Mesendoderm (in vitro differentiated cells): ENCODE measurements at regions not wholly inside any gene's neighbourhood (a gene's known extent, or its start where the extent isn't known, plus 50 kb on each side); places are given as distances from the start of the nearest gene placed in this dataset.
"Not testable (repeated sequence)": the region's sequence is repeated elsewhere in the genome, so short reads cannot be mapped to it uniquely, and the experiment has no call there.

Source experiments
- DNase-seq: peaks from one replicate; pipeline ENCODE4 v3.0.0; 2013
- H2AK5ac ChIP-seq: 2 replicates; pipeline ENCODE4 v1.6.1; 2013; ENCODE audit warnings: low read length, inconsistent platforms
- H2BK120ac ChIP-seq: 2 replicates; pipeline ENCODE4 v1.6.1; 2013; ENCODE audit warnings: low read depth, mild to moderate bottlenecking, low read length, moderate library complexity, mixed read lengths
- H2BK15ac ChIP-seq: replicated peaks from 2 replicates; pipeline ENCODE4 v1.6.1; 2013; ENCODE audit warnings: low read depth, mild to moderate bottlenecking, moderate library complexity
- H2BK5ac ChIP-seq: 2 replicates; pipeline ENCODE4 v1.6.1; 2013; ENCODE audit warnings: low read length, inconsistent platforms
- H3K18ac ChIP-seq: 2 replicates; pipeline ENCODE4 v1.6.1; 2013; ENCODE audit warnings: mild to moderate bottlenecking, low read length, mixed read lengths
- H3K23ac ChIP-seq: one replicate; pipeline ENCODE4 v1.6.1; 2013; ENCODE audit warnings: low read length
- H3K27ac ChIP-seq: 2 replicates; pipeline ENCODE4 v1.5.1; 2013; ENCODE audit warnings: low read depth, mild to moderate bottlenecking, inconsistent platforms, low read length, moderate library complexity
- H3K27me3 ChIP-seq: 2 replicates; pipeline ENCODE4 v1.6.1; 2013; ENCODE audit warnings: low read length, control low read depth, mild to moderate bottlenecking, inconsistent platforms; ENCODE audit not compliant: insufficient read depth, poor library complexity
- H3K36me3 ChIP-seq: 2 replicates; pipeline ENCODE4 v1.6.1; 2013; ENCODE audit warnings: low read length, inconsistent platforms; ENCODE audit not compliant: control insufficient read depth, insufficient read depth
- H3K4ac ChIP-seq: one replicate; pipeline ENCODE4 v1.6.1; 2013; ENCODE audit warnings: low read depth, mild to moderate bottlenecking, low read length, moderate library complexity
- H3K4me1 ChIP-seq: 2 replicates; pipeline ENCODE4 v1.6.1; 2013; ENCODE audit warnings: low read depth, low read length, inconsistent platforms; ENCODE audit not compliant: control insufficient read depth
- H3K4me2 ChIP-seq: 2 replicates; pipeline ENCODE4 v1.6.1; 2013; ENCODE audit warnings: low read length
- H3K4me3 ChIP-seq: 2 replicates; pipeline ENCODE4 v1.5.1; 2013; ENCODE audit warnings: mild to moderate bottlenecking, low read length
- H3K56ac ChIP-seq: one replicate; pipeline ENCODE4 v1.6.1; 2013; ENCODE audit warnings: low read length
- H3K79me1 ChIP-seq: 2 replicates; pipeline ENCODE4 v1.6.1; 2013; ENCODE audit warnings: low read length, inconsistent platforms
- H3K79me2 ChIP-seq: 2 replicates; pipeline ENCODE4 v1.6.1; 2013; ENCODE audit warnings: mild to moderate bottlenecking, low read length; ENCODE audit not compliant: control insufficient read depth, insufficient read depth
- H3K9ac ChIP-seq: 2 replicates; pipeline ENCODE4 v1.6.1; 2013; ENCODE audit warnings: low read length, inconsistent platforms
- H4K5ac ChIP-seq: one replicate; pipeline ENCODE4 v1.6.1; 2013; ENCODE audit warnings: low read length
- H4K8ac ChIP-seq: one replicate; pipeline ENCODE4 v1.6.1; 2013; ENCODE audit warnings: low read depth, mild to moderate bottlenecking, control low read depth, low read length, moderate library complexity
- WGBS: extraction: QIAGEN DNeasy Blood & Tissue Kit; methylation state at CpG from one replicate; pipeline ENCODE4 v1.1.7; 2013; ENCODE audit warnings: low lambda C conversion rate, missing lambda C conversion rate; ENCODE audit not compliant: insufficient coverage; ENCODE audit errors: extremely low coverage; 5-methylcytosine and 5-hydroxymethylcytosine counted together

GRCh38 chr12:89064151-89064550 is 288.1 kb downstream of the DUSP6 start:
- Histone ChIP-seq H3K27ac (no peak overlapping the region), H3K9ac (no peak overlapping the region)
- no CpG with 5 or more reads among the region's 6 CpGs for WGBS

GRCh38 chr12:89062996-89063395 is 289.3 kb downstream of the DUSP6 start:
- no CpG with 5 or more reads among the region's 2 CpGs for WGBS
- Histone ChIP-seq H3K36me3 (no peaks in the 10 kb centered on the region), H3K18ac (no peak overlapping the region), H3K27me3 (no peaks in the 10 kb centered on the region), H3K23ac (no peak overlapping the region), H3K4me2 (no peak overlapping the region), H3K79me2 (no peaks in the 10 kb centered on the region), H4K5ac (no peak overlapping the region), H3K79me1 (no peaks in the 10 kb centered on the region), H3K4me1 (peaks cover 4% of the 10 kb centered on the region), H2AK5ac (no peak overlapping the region), H3K27ac (no peak overlapping the region), H3K56ac (no peak overlapping the region), H4K8ac (no peak overlapping the region), H3K4me3 (no peak overlapping the region), H3K9ac (no peak overlapping the region), H3K4ac (no peak overlapping the region), H2BK120ac (no peak overlapping the region), H2BK5ac (no peak overlapping the region), H2BK15ac (peak overlapping the region; percentile 78)
- no peak for DNase-seq

More at GRCh38 chr12:89064151-89064550, 288.1 kb downstream of the DUSP6 start:
- no peak overlapping the region for H3K4me3 ChIP-seq
- no peaks in the 10 kb centered on the region for H3K36me3 ChIP-seq
- H2BK15ac ChIP-seq: peak overlapping the region; percentile 38
- H3K79me1 ChIP-seq: no peaks in the 10 kb centered on the region
- no peak overlapping the region for H3K23ac ChIP-seq
- no peak overlapping the region for H3K4ac ChIP-seq
- H2AK5ac ChIP-seq: no peak overlapping the region
- H3K18ac ChIP-seq: peak overlapping the region; percentile 18
- DNase-seq: no peak
- no peaks in the 10 kb centered on the region for H3K79me2 ChIP-seq
- H3K27me3 ChIP-seq: no peaks in the 10 kb centered on the region
- no peak overlapping the region for H3K56ac ChIP-seq
- H3K4me2 ChIP-seq: no peak overlapping the region
- H2BK5ac ChIP-seq: no peak overlapping the region
- peaks cover 4% of the 10 kb centered on the region for H3K4me1 ChIP-seq
- no peak overlapping the region for H2BK120ac ChIP-seq
- no peak overlapping the region for H4K5ac ChIP-seq
- no peak overlapping the region for H4K8ac ChIP-seq

GRCh38 chr12:89059721-89060541 is 292.4 kb downstream of the DUSP6 start:
- Histone ChIP-seq H3K4ac (peak overlapping the region; percentile 49), H3K18ac (peak overlapping the region; percentile 80), H3K27me3 (no peaks in the 10 kb centered on the region), H2BK120ac (peak overlapping the region; percentile 14), H3K36me3 (no peaks in the 10 kb centered on the region), H4K5ac (peak overlapping the region; percentile 59), H3K4me1 (peaks cover 4% of the 10 kb centered on the region), H3K27ac (no peak overlapping the region), H2BK15ac (peak overlapping the region; percentile 77), H3K79me1 (no peaks in the 10 kb centered on the region), H3K4me2 (no peak overlapping the region), H3K9ac (no peak overlapping the region), H4K8ac (no peak overlapping the region), H2BK5ac (no peak overlapping the region), H3K56ac (no peak overlapping the region), H2AK5ac (no peak overlapping the region), H3K23ac (no peak overlapping the region), H3K4me3 (no peak overlapping the region), H3K79me2 (no peaks in the 10 kb centered on the region)
- WGBS: no CpG with 5 or more reads among the region's 9 CpGs
- DNase-seq: peak; percentile 68

DNA sequence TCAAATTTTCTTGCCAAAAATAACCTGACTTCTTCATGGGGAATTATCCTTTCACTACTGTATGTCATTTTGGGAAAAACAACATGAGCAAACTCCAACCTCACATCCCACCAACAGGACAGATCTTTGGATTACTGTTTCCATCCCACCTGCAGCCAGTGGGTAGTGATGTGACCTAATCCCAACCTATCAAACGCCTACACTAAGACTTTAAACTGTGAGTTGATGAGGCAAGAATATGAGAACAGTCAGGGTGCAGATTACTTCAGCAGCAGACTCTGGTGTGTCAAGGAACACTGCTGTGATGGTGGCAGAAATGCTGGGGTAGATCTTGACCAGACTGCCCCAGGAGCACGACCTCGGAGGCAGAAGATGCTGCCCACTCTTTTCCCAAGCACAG is 293.2 kb downstream of the DUSP6 start:
- H3K4me1 ChIP-seq: peaks cover 4% of the 10 kb centered on the region
- DNase-seq: no peak
- no CpG with 5 or more reads among the region's 3 CpGs for WGBS
- H3K36me3 ChIP-seq: no peaks in the 10 kb centered on the region
- H2BK15ac ChIP-seq: no peak overlapping the region
- no peaks in the 10 kb centered on the region for H3K27me3 ChIP-seq
- H4K5ac ChIP-seq: no peak overlapping the region
- H4K8ac ChIP-seq: no peak overlapping the region
- no peak overlapping the region for H3K4me2 ChIP-seq
- no peak overlapping the region for H3K56ac ChIP-seq
- no peak overlapping the region for H3K4me3 ChIP-seq
- no peak overlapping the region for H3K9ac ChIP-seq
- peak overlapping the region; percentile 7 for H2AK5ac ChIP-seq
- H3K79me2 ChIP-seq: no peaks in the 10 kb centered on the region
- no peak overlapping the region for H3K4ac ChIP-seq
- H2BK5ac ChIP-seq: no peak overlapping the region
- H3K27ac ChIP-seq: no peak overlapping the region
- no peak overlapping the region for H2BK120ac ChIP-seq
- H3K23ac ChIP-seq: no peak overlapping the region
- H3K18ac ChIP-seq: no peak overlapping the region
- no peaks in the 10 kb centered on the region for H3K79me1 ChIP-seq

GRCh38 chr12:89058402-89058801 is 293.9 kb downstream of the DUSP6 start:
- H4K8ac ChIP-seq: no peak overlapping the region
- H2BK15ac ChIP-seq: no peak overlapping the region
- H3K4me1 ChIP-seq: peaks cover 4% of the 10 kb centered on the region
- no peak overlapping the region for H3K9ac ChIP-seq
- no peak overlapping the region for H3K23ac ChIP-seq
- H3K27ac ChIP-seq: no peak overlapping the region
- H3K56ac ChIP-seq: no peak overlapping the region
- no peaks in the 10 kb centered on the region for H3K79me2 ChIP-seq
- no peak overlapping the region for H3K4me2 ChIP-seq
- DNase-seq: no peak
- no peak overlapping the region for H3K4ac ChIP-seq
- no peak overlapping the region for H2BK5ac ChIP-seq
- no peaks in the 10 kb centered on the region for H3K79me1 ChIP-seq
- H3K4me3 ChIP-seq: no peak overlapping the region
- no peak overlapping the region for H2BK120ac ChIP-seq
- H3K36me3 ChIP-seq: no peaks in the 10 kb centered on the region
- no peak overlapping the region for H3K18ac ChIP-seq
- H3K27me3 ChIP-seq: no peaks in the 10 kb centered on the region
- no peak overlapping the region for H4K5ac ChIP-seq
- H2AK5ac ChIP-seq: no peak overlapping the region

GRCh38 chr12:89053817-89054216 is 298.5 kb downstream of the DUSP6 start:
- not testable (repeated sequence) for H4K8ac ChIP-seq, H2BK5ac ChIP-seq, H3K4me3 ChIP-seq, H3K36me3 ChIP-seq, H3K27ac ChIP-seq, H3K4me1 ChIP-seq, H3K56ac ChIP-seq, H3K18ac ChIP-seq, H3K79me1 ChIP-seq, H3K4ac ChIP-seq, H3K27me3 ChIP-seq, H4K5ac ChIP-seq, H3K4me2 ChIP-seq, H3K9ac ChIP-seq, H3K79me2 ChIP-seq, H3K23ac ChIP-seq, H2AK5ac ChIP-seq, DNase-seq, H2BK120ac ChIP-seq, H2BK15ac ChIP-seq
- WGBS: no CpG with 5 or more reads among the region's 4 CpGs
